HCT116 (cell line): ENCODE measurements at regions not wholly inside any gene's neighbourhood (a gene's known extent, or its start where the extent isn't known, plus 50 kb on each side); places are given as distances from the start of the nearest gene placed in this dataset.
"Not testable (repeated sequence)": the region's sequence is repeated elsewhere in the genome, so short reads cannot be mapped to it uniquely, and the experiment has no call there.

Experiments
- ATAC-seq: fragments of 200-7000 bp; cut with Tn5 transposase; 2 replicates; pipeline ENCODE4 v1.9.1; 2020; ENCODE audit warnings: mild to moderate bottlenecking, moderate library complexity
- BruUV-seq: library from RNA; stranded (reverse); fragments of 400-500 nt; replicated peaks from 2 replicates; lab custom pipeline; 2021; lab: Mats Ljungman, UMichigan
- CTCF ChIA-PET: fragments of 300-600 bp; sonication (Branson Sonifier 250); formaldehyde crosslinking; loops from one replicate; lab custom pipeline; 2021; ENCODE audit warnings: antibody characterized with exemption; lab: Charles Lee
- POLR2A ChIA-PET: fragments of 300-600, 350-600 bp; sonication (Branson Sonifier 250); formaldehyde crosslinking; loops from one replicate; lab custom pipeline; 2021; ENCODE audit warnings: antibody characterized with exemption; lab: Charles Lee
- RAD21 ChIA-PET, 2 experiments: fragments of 300-600 bp; sonication (Branson Sonifier 250); formaldehyde crosslinking; loops; one replicate each; lab custom pipeline; 2023; ENCODE audit warnings: low total read pairs in 2 of 2; ENCODE audit not compliant: uncharacterized antibody in 2 of 2, unreplicated experiment in 2 of 2, low non-redundant PET in 1 of 2; lab: Charles Lee
- DNase-seq: peaks from one replicate; pipeline ENCODE4 v3.0.0-alpha.2; 2010; ENCODE audit warnings: low read depth, low spot score
- H2AFZ ChIP-seq: fragments of 200-600 bp; shearing (Covaris generic), sonication (generic); 2 replicates; pipeline ENCODE4 v1.6.1; 2017; ENCODE audit warnings: low read depth, mixed run types, mixed read lengths, antibody characterized with exemption, low read length; ENCODE audit not compliant: poor library complexity, severe bottlenecking
- H3K27ac ChIP-seq: 2 replicates; pipeline ENCODE4 v1.5.1; 2012; ENCODE audit warnings: low read depth, low read length
- H3K27me3 ChIP-seq: fragments of 200-600 bp; sonication (generic); 2 replicates; pipeline ENCODE4 v1.6.1; 2016; ENCODE audit warnings: mixed run types, low read length, mixed read lengths; ENCODE audit not compliant: insufficient read depth
- H3K36me3 ChIP-seq, 2 experiments: fragments of 200-500 bp in 1 of 2; fragments of 200-600 bp in 1 of 2; sonication (Bioruptor generic) in 1 of 2; sonication (generic) in 1 of 2; 2 replicates each; pipeline versions ENCODE4 v1.5.1 to v1.6.1; 2014 to 2016; ENCODE audit warnings: low read length in 2 of 2, inconsistent platforms in 1 of 2, mixed read lengths in 1 of 2, mixed run types in 1 of 2; ENCODE audit not compliant: insufficient read depth in 2 of 2, control insufficient read depth in 1 of 2
- H3K4me1 ChIP-seq, 2 experiments: fragments of 200-600 bp in 1 of 2; sonication (generic) in 1 of 2; 2 replicates each; pipeline versions ENCODE4 v1.5.1 to v1.6.1; 2012 to 2017; ENCODE audit warnings: low read length in 2 of 2, inconsistent platforms in 1 of 2, mild to moderate bottlenecking in 1 of 2, mixed read lengths in 1 of 2, mixed run types in 1 of 2, moderate library complexity in 1 of 2; ENCODE audit not compliant: insufficient read depth in 2 of 2, control insufficient read depth in 1 of 2
- H3K4me2 ChIP-seq: fragments of 200-600 bp; sonication (generic); 2 replicates; pipeline ENCODE4 v1.6.1; 2017; ENCODE audit warnings: mixed run types, low read length, mixed read lengths
- H3K4me3 ChIP-seq, 2 experiments: fragments of 200-600 bp in 1 of 2; sonication (generic) in 1 of 2; replicated peaks in 1 of 2; 2 replicates each; pipeline ENCODE4 v1.5.1; 2011 to 2016; ENCODE audit warnings: low read length in 2 of 2, control low read depth in 1 of 2, low read depth in 1 of 2, mild to moderate bottlenecking in 1 of 2, mixed read lengths in 1 of 2, mixed run types in 1 of 2
- H3K79me2 ChIP-seq: fragments of 200-600 bp; sonication (generic); 2 replicates; pipeline ENCODE4 v1.6.1; 2017; ENCODE audit warnings: mild to moderate bottlenecking, mixed run types, low read length, moderate library complexity, mixed read lengths; ENCODE audit not compliant: insufficient read depth
- H3K9ac ChIP-seq: fragments of 200-600 bp; sonication (generic); 2 replicates; pipeline ENCODE4 v1.6.1; 2016; ENCODE audit warnings: low read length, mixed read lengths
- H3K9me2 ChIP-seq: fragments of 200-600 bp; sonication (generic), shearing (Covaris generic); 2 replicates; pipeline ENCODE4 v1.6.1; 2017; ENCODE audit warnings: mixed run types, mild to moderate bottlenecking, moderate library complexity; ENCODE audit not compliant: insufficient read depth
- H3K9me3 ChIP-seq, 2 experiments: fragments of 200-500 bp in 1 of 2; fragments of 200-600 bp in 1 of 2; sonication (Bioruptor generic) in 1 of 2; sonication (generic) in 1 of 2; 2 replicates each; pipeline ENCODE4 v1.6.1; 2014 to 2017; ENCODE audit warnings: low read length in 2 of 2, mixed read lengths in 2 of 2, inconsistent platforms in 1 of 2, low read depth in 1 of 2, mild to moderate bottlenecking in 1 of 2, mixed run types in 1 of 2, moderate library complexity in 1 of 2; ENCODE audit not compliant: control insufficient read depth in 1 of 2, insufficient read depth in 1 of 2
- H4K20me1 ChIP-seq: fragments of 200-600 bp; sonication (generic), shearing (Covaris generic); 2 replicates; pipeline ENCODE4 v1.6.1; 2017; ENCODE audit warnings: mixed run types, mild to moderate bottlenecking, moderate library complexity; ENCODE audit not compliant: insufficient read depth
- EZH2phosphoT487 ChIP-seq: fragments of 200-600 bp; IDR thresholded peaks from 2 replicates; pipeline ENCODE4 v1.6.1; 2018; ENCODE audit warnings: antibody characterized with exemption, borderline replicate concordance
- POLR2A ChIP-seq: IDR thresholded peaks from 2 replicates; pipeline ENCODE4 v1.7.0; 2011; ENCODE audit warnings: borderline replicate concordance; ENCODE audit not compliant: insufficient read depth, insufficient read length; ENCODE audit errors: extremely low read depth
- POLR2AphosphoS5 ChIP-seq: IDR thresholded peaks from 2 replicates; pipeline ENCODE4 v1.6.1; 2011; ENCODE audit warnings: mild to moderate bottlenecking, low read depth, low read length, moderate library complexity
- REST ChIP-seq: IDR thresholded peaks from 2 replicates; pipeline ENCODE4 v1.6.1; 2012; ENCODE audit warnings: low read depth
- SRF ChIP-seq: IDR thresholded peaks from 2 replicates; pipeline ENCODE4 v1.6.1; 2012; ENCODE audit warnings: low read depth
- TCF7L2 ChIP-seq: IDR thresholded peaks from 2 replicates; pipeline ENCODE4 v1.7.0; 2011; ENCODE audit warnings: borderline replicate concordance, inconsistent platforms; ENCODE audit not compliant: insufficient read depth, insufficient read length; ENCODE audit errors: extremely low read depth
- ZNF274 ChIP-seq: fragments of 200-500 bp; sonication (Bioruptor generic); IDR thresholded peaks from 2 replicates; pipeline ENCODE4 v1.6.1; 2014; ENCODE audit warnings: mild to moderate bottlenecking, low read depth, low read length, inconsistent platforms
- intact Hi-C: fragments of 100-400 bp; cut with micrococcal nuclease; formaldehyde crosslinking; loops from 2 replicates; pipeline ENCODE4 v1.10.0; 2022

DNA sequence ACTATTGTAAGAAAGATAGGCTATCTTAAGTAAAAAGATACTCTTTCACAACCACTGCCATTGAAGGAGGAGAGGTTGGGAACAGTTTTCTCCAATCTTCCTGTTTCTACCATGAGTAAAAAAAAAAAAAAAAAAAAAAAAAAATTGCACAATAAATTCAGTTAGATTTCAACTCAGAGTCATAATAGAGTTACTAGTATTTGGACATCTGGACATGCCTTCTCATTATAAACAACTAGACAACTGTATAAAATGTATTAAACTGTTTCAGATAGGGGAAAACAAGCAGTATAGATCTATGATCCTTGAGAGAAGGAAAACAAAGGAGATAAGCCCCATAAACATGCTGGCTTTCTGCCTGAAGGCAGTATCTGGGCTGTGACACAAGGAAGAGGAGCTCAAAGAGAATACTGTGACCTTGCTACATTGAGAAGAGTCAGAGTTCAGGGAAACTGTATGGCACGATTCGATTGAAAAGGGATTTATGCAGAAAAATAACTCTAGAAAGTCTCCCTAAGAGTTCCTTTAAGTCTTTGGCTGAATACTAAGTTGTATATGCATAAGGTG is 249.2 kb upstream of the POU5F2 start:
- no peaks in the 10 kb centered on the region for H3K9me3 ChIP-seq
- H3K27me3 ChIP-seq = no peaks in the 10 kb centered on the region
- no peaks in the 10 kb centered on the region for H3K79me2 ChIP-seq
- no peak overlapping the region for H3K4me2 ChIP-seq
- H3K4me1 ChIP-seq = no peaks in the 10 kb centered on the region
- H3K36me3 ChIP-seq = no peaks in the 10 kb centered on the region
- RAD21 ChIA-PET = no interaction called here
- TF ChIP-seq TCF7L2 (no peak), SRF (no peak), POLR2A (no peak), EZH2phosphoT487 (no peak), REST (no peak), ZNF274 (no peak), POLR2AphosphoS5 (no peak)
- CTCF ChIA-PET = no interaction called here
- no peak overlapping the region for H3K4me3 ChIP-seq
- intact Hi-C loops = no loop called here
- ATAC-seq (no peak), DNase-seq (no peak)
- BruUV-seq = no TSS peak
- H2AFZ ChIP-seq = no peak overlapping the region
- H3K27ac ChIP-seq = no peak overlapping the region
- no peaks in the 10 kb centered on the region for H4K20me1 ChIP-seq
- H3K9ac ChIP-seq = no peak overlapping the region
- POLR2A ChIA-PET = interaction anchor here (1.2 kb wide), 1 partner anchor 10 kb away, joined by 3 read pairs; no protein-coding TSS in a partner anchor
- no peaks in the 10 kb centered on the region for H3K9me2 ChIP-seq

DNA sequence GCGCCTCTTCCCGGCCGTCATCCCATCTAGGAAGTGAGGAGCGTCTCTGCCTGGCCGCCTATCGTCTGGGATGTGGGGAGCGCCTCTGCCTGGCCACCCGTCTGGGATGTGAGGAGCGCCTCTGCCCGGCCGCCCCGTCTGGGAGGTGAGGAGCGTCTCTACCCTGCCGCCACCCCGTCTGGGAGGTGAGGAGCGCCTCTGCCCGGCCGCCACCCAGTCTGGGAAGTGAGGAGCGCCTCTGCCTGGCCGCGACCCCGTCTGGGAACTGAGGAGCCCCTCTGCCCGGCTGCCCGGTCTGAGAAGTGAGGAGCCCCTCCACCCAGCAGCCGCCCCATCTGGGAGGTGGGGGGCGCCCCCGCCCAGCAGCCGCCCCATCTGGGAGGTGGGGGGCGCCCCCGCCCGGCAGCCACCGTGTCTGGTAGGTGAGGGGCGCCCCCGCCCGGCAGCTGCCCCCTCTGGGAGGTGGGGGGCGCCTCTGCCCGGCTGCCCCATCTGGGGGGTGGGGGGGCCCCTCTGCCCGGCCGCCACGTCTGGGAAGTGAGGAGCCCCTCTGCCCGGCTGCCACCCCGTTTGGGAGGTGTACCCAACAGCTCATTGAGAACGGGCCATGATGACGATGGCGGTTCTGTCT is 244.7 kb upstream of the POU5F2 start:
- RAD21 ChIA-PET, POLR2A ChIA-PET: not testable (repeated sequence)

More for the DNA sequence above, 244.7 kb upstream of the POU5F2 start:
- H3K9ac ChIP-seq, H4K20me1 ChIP-seq, DNase-seq, intact Hi-C loops, H3K9me3 ChIP-seq, BruUV-seq, H3K79me2 ChIP-seq, H3K27me3 ChIP-seq, CTCF ChIA-PET, ATAC-seq, H2AFZ ChIP-seq, H3K9me2 ChIP-seq, H3K4me2 ChIP-seq, H3K27ac ChIP-seq, H3K4me1 ChIP-seq, H3K4me3 ChIP-seq, H3K36me3 ChIP-seq: not testable (repeated sequence)
